ENCODE measurements at regions not wholly inside any gene's neighbourhood (a gene's known extent, or its start where the extent isn't known, plus 50 kb on each side); places are given as distances from the start of the nearest gene placed in this dataset.

DNA sequence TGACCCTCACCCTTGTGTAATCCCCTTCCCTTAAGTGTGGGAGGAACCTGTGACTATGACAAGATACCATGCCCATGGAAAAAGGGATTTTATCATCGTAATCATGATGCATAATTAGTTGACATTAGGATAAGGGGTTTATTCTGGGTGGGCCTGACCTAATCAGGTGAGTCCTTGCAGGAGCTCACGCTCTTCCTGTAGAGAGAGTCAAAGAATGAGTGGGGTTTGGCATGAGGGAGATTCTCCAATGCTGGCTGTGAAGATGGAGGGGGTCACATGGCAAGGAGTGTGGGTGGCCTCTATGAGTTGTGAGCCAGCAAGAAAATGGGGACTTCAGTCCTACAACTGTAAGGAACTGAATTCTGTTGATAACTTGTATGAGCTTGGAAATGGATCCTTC is 342.0 kb upstream of the TSHZ2 start:
- Histone ChIP-seq H3K4me2 (replicated peaks; ENCODE audit: extremely low read depth, low read length, poor library complexity, severe bottlenecking) (no peak overlapping the region), H3K9me3 (replicated peaks in 1 of 2; ENCODE audit: control insufficient read depth in 1 of 2, insufficient read depth in 1 of 2, low read length in 2 of 2) (peaks cover 0 to 4% of the 10 kb centered on the region in 2 donors), H4K20me1 (ENCODE audit: insufficient read depth, low read length) (no peaks in the 10 kb centered on the region), H3K27me3 (ENCODE audit: control insufficient read depth in 2 of 2, insufficient read depth in 2 of 2, low read length in 2 of 2) (no peaks in the 10 kb centered on the region), H3K4me1 (ENCODE audit: control insufficient read depth in 1 of 2, insufficient read depth in 2 of 2, low read length in 2 of 2) (no peaks in the 10 kb centered on the region), H2AFZ (ENCODE audit: insufficient read depth, low read depth, low read length, poor library complexity, severe bottlenecking) (no peak overlapping the region), H3K27ac (ENCODE audit: low read depth in 1 of 2, low read length in 2 of 2) (no peak overlapping the region), H3K9ac (ENCODE audit: insufficient read depth, low read length, poor library complexity, severe bottlenecking) (no peak overlapping the region), H3K4me3 (replicated peaks in 1 of 3; ENCODE audit: low read depth in 2 of 3, low read length in 3 of 3) (no peak overlapping the region), H3K79me2 (ENCODE audit: insufficient read depth, low read length) (no peaks in the 10 kb centered on the region), H3K36me3 (replicated peaks in 1 of 2; ENCODE audit: control insufficient read depth in 1 of 2, insufficient read depth in 2 of 2, low read length in 2 of 2) (no peaks in the 10 kb centered on the region)
- TF ChIP-seq, protein P1, sequence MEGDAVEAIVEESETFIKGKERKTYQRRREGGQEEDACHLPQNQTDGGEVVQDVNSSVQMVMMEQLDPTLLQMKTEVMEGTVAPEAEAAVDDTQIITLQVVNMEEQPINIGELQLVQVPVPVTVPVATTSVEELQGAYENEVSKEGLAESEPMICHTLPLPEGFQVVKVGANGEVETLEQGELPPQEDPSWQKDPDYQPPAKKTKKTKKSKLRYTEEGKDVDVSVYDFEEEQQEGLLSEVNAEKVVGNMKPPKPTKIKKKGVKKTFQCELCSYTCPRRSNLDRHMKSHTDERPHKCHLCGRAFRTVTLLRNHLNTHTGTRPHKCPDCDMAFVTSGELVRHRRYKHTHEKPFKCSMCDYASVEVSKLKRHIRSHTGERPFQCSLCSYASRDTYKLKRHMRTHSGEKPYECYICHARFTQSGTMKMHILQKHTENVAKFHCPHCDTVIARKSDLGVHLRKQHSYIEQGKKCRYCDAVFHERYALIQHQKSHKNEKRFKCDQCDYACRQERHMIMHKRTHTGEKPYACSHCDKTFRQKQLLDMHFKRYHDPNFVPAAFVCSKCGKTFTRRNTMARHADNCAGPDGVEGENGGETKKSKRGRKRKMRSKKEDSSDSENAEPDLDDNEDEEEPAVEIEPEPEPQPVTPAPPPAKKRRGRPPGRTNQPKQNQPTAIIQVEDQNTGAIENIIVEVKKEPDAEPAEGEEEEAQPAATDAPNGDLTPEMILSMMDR (IDR thresholded peaks at IDR 0.05) = no peak
- intact Hi-C loops (cut with micrococcal nuclease) = no loop called here
- peaks cover 0 to 4% (median 0%) of the 10 kb centered on the region in 3 donors for H3K27me3 Mint-ChIP-seq (ENCODE audit: low read depth in 3 of 3)
- DNase-seq = no peak
- H3K36me3 Mint-ChIP-seq = no peaks in the 10 kb centered on the region
- no peak overlapping the region for H3K27ac Mint-ChIP-seq
- H3K9me3 Mint-ChIP-seq = peaks cover 5 to 19% (median 9%) of the 10 kb centered on the region in 7 donors
- no peak overlapping the region for H3K4me3 Mint-ChIP-seq
- H3K4me1 Mint-ChIP-seq = peaks cover 3% of the 10 kb centered on the region
- WGBS (ENCODE audit: insufficient coverage) = 100% methylated on average over 1 of the region's 2 CpGs

DNA sequence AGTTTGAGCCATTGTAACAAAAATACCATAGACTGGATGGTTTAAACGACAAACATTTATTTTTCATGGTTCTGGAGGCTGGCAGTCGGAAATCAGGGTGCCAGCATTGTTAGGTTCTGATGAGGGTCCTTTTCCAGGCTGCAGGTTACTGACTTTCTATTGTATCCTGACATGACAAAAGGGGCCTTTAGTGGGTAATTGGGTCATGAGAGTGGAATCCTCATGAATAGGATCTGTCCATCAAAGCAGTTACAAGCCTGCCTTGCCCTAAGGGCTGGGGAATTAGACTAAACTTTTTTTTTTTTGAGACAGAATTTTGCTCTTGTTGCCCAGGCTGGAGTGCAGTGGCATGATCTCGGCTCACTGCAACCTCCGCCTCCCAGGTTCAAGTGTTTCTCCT is 347.9 kb upstream of the TSHZ2 start:
- Histone ChIP-seq H3K27ac (ENCODE audit: low read depth in 1 of 2, low read length in 2 of 2) (no peak overlapping the region), H3K79me2 (ENCODE audit: insufficient read depth, low read length) (no peaks in the 10 kb centered on the region), H4K20me1 (ENCODE audit: insufficient read depth, low read length) (no peaks in the 10 kb centered on the region), H3K9ac (ENCODE audit: insufficient read depth, low read length, poor library complexity, severe bottlenecking) (no peak overlapping the region), H3K9me3 (replicated peaks in 1 of 2; ENCODE audit: control insufficient read depth in 1 of 2, insufficient read depth in 1 of 2, low read length in 2 of 2) (peaks cover 0 to 3% of the 10 kb centered on the region in 2 donors), H3K4me3 (replicated peaks in 1 of 3; ENCODE audit: low read depth in 2 of 3, low read length in 3 of 3) (no peak overlapping the region), H3K4me2 (replicated peaks; ENCODE audit: extremely low read depth, low read length, poor library complexity, severe bottlenecking) (no peak overlapping the region), H3K36me3 (replicated peaks in 1 of 2; ENCODE audit: control insufficient read depth in 1 of 2, insufficient read depth in 2 of 2, low read length in 2 of 2) (no peaks in the 10 kb centered on the region), H2AFZ (ENCODE audit: insufficient read depth, low read depth, low read length, poor library complexity, severe bottlenecking) (no peak overlapping the region), H3K4me1 (ENCODE audit: control insufficient read depth in 1 of 2, insufficient read depth in 2 of 2, low read length in 2 of 2) (no peaks in the 10 kb centered on the region), H3K27me3 (ENCODE audit: control insufficient read depth in 2 of 2, insufficient read depth in 2 of 2, low read length in 2 of 2) (no peaks in the 10 kb centered on the region)
- H3K4me3 Mint-ChIP-seq = no peak overlapping the region
- H3K27ac Mint-ChIP-seq = no peak overlapping the region
- H3K9me3 Mint-ChIP-seq = peaks cover 0 to 2% (median 0%) of the 10 kb centered on the region in 7 donors
- intact Hi-C loops (cut with micrococcal nuclease) = no loop called here
- H3K27me3 Mint-ChIP-seq (ENCODE audit: low read depth in 3 of 3) = peaks cover 1 to 6% (median 2%) of the 10 kb centered on the region in 3 donors
- no peak for DNase-seq
- H3K36me3 Mint-ChIP-seq = no peaks in the 10 kb centered on the region
- peaks cover 3% of the 10 kb centered on the region for H3K4me1 Mint-ChIP-seq
- TF ChIP-seq, protein P1 (IDR thresholded peaks at IDR 0.05) = no peak
- WGBS (ENCODE audit: insufficient coverage) = no CpG with 5 or more reads among the region's 4 CpGs

Measured in CD14-positive monocyte (primary cell).